ENCODE measurements at regions not wholly inside any gene's neighbourhood (a gene's known extent, or its start where the extent isn't known, plus 50 kb on each side); places are given as distances from the start of the nearest gene placed in this dataset.

GRCh38 chr1:95426772-95427171 is 192.8 kb downstream of the RWDD3 start (continued):
- TF ChIP-seq, protein P1, sequence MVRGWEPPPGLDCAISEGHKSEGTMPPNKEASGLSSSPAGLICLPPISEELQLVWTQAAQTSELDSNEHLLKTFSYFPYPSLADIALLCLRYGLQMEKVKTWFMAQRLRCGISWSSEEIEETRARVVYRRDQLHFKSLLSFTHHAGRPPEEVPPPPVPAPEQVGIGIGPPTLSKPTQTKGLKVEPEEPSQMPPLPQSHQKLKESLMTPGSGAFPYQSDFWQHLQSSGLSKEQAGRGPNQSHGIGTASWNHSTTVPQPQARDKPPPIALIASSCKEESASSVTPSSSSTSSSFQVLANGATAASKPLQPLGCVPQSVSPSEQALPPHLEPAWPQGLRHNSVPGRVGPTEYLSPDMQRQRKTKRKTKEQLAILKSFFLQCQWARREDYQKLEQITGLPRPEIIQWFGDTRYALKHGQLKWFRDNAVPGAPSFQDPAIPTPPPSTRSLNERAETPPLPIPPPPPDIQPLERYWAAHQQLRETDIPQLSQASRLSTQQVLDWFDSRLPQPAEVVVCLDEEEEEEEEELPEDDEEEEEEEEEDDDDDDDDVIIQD (CRISPR knock-in tag; IDR thresholded peaks at IDR 0.05; ENCODE audit: low read depth) = no peak
- no peak for TF ChIP-seq PLSCR1 (CRISPR knock-in tag; IDR thresholded peaks at IDR 0.05; ENCODE audit: borderline replicate concordance)
- no peak for TF ChIP-seq ZNF747 (CRISPR knock-in tag; IDR thresholded peaks at IDR 0.05; ENCODE audit: borderline replicate concordance)

DNA sequence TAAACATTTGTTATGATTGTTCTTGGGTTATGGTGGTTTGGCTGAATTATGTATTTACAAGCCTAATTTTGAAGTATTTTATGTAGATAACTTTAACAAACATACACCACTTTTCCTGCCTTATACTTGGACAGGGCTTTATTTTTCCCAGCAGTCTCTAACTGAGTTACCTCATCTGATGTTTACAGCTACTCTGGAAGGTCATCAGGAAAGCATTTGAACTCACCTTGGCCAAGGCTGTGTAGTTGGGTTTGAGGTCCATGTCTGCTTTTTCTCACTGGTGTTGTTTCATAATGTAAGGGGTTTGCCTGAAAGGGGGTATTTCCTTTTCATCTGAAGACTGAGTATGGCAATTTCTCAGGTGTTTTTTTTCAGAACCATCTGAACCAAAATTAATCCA is 193.5 kb downstream of the RWDD3 start:
- in situ Hi-C loops (cut with HindIII; ENCODE audit: extremely low pct_ligation_motif_present, low pct_unique_long_range_greater_than_20kb) (no loop called here), intact Hi-C loops (cut with micrococcal nuclease; ENCODE audit: unreplicated experiment) (no loop called here)
- no peaks in the 10 kb centered on the region for H3K9me3 ChIP-seq (ENCODE audit: low read length)
- FAIRE-seq (no peak), ATAC-seq (no peak; the same call in 2 of the 3 replicates), DNase-seq (ENCODE audit: low spot score) (no peak)
- no peaks in the 10 kb centered on the region for H3K27me3 ChIP-seq (ENCODE audit: control insufficient read depth in 1 of 2, insufficient read depth in 2 of 2, low read length in 2 of 2)
- no peaks in the 10 kb centered on the region for H3K4me1 ChIP-seq (ENCODE audit: insufficient read depth, low read length)
- H3K27ac ChIP-seq (ENCODE audit: extremely low read length, insufficient read depth, low read length) = no peak overlapping the region
- H2AFZ ChIP-seq (ENCODE audit: low read length) = no peak overlapping the region
- BruUV-seq (replicated peaks) = no TSS peak
- H3K4me3 ChIP-seq (replicated peaks in 1 of 3; ENCODE audit: insufficient read depth in 1 of 3, low read depth in 2 of 3, low read length in 3 of 3) = no peak overlapping the region
- peak; percentile 62 for TF ChIP-seq RARA (CRISPR knock-in tag; IDR thresholded peaks at IDR 0.05)
- no peak for TF ChIP-seq ZNF704 (CRISPR knock-in tag; IDR thresholded peaks at IDR 0.05; ENCODE audit: borderline replicate concordance)
- H4K20me1 ChIP-seq (ENCODE audit: insufficient read depth, low read length) = no peaks in the 10 kb centered on the region
- no peak overlapping the region for H3K9ac ChIP-seq (ENCODE audit: insufficient read depth, low read depth, low read length)
- ChIA-PET POLR2A (no interaction called here), CTCF (ENCODE audit: low intra/inter-chr PET ratio, low total read pairs) (no interaction called here)
- H3K79me2 ChIP-seq (ENCODE audit: insufficient read depth, low read length) = no peaks in the 10 kb centered on the region
- no peaks in the 10 kb centered on the region for H3K36me3 ChIP-seq (replicated peaks in 1 of 2; ENCODE audit: control insufficient read depth in 1 of 2, insufficient read depth in 2 of 2, low read length in 2 of 2)
- no peak overlapping the region for H3K4me2 ChIP-seq (ENCODE audit: low read depth, low read length)
